HG02759 (cell line): ENCODE measurements at regions not wholly inside any gene's neighbourhood (a gene's known extent, or its start where the extent isn't known, plus 50 kb on each side); places are given as distances from the start of the nearest gene placed in this dataset.
"Not testable (repeated sequence)": the region's sequence is repeated elsewhere in the genome, so short reads cannot be mapped to it uniquely, and the experiment has no call there.

ENCODE experiments used
- ATAC-seq: cut with Tn5 transposase; IDR thresholded peaks from one replicate; pipeline ENCODE4 v1.9.1; 2021; ENCODE audit warnings: mild to moderate bottlenecking, moderate library complexity; ENCODE audit not compliant: unreplicated experiment

GRCh38 chr2:406876-407275 lies 119.0 kb upstream of the ALKAL2 start:
- no peak for ATAC-seq

- ATAC-seq: no peak
Observed at GRCh38 chr2:406231-406630, 118.3 kb upstream of the ALKAL2 start.

DNA sequence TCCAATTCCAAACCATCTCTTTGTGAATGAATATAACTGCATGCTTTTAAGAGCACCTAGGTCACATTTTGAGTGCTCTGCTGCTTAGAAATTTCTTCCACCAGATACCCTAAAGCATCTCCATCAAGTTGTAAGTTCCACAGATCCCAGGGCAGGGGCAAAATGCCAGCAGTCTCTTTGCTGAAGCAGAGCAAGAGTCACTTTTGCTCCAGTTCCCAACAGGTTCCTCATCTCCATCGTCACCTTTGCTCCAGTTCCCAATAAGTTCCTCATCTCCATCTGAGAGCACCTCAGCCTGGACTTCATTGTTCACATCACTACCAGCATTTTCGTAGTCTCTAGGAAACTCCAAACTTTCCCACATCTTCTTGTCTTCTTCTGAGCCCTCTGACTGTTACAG lies 116.7 kb upstream of the ALKAL2 start:
- ATAC-seq: no peak

DNA sequence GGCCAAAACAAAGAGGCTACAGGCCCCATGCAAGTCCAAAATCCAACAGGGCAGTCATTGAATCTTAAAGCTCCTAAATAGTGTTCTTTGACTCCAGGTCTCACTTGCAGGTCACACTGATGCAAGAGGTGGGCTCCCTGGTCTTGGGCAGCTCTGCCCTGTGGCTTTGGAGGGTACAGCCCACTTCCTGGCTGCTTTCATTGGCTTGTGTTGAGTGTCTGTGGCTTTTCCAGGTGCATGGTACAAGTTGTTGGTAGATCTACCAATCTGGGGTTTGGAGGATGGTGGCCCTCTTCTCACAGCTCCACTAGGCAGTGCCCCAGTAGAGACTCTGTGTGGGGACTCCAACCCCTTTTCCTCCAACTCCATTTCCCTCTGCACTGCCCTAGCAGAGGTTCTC lies 115.8 kb upstream of the ALKAL2 start:
- no peak for ATAC-seq

- ATAC-seq: no peak
Observed at GRCh38 chr2:402721-403120, 114.8 kb upstream of the ALKAL2 start.

DNA sequence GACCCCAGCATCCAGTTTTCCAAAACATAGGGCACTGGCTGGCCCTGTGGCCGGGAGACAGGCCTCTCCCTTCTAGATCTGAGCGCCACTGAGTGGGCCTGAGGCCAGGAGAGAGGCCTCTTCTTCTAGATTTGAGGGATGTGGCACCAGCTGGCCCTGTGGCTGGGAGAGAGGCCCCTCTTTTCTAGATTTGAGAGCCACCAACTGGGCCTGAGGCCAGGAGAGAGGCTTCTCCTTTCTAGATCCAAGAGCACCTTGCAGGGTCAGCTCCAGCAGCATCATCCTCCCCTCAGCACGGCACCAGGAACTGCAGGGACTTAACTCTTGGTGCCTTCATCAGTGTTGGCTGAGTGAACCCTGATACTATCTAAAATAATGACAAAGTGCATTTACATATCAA lies 114.3 kb upstream of the ALKAL2 start:
- ATAC-seq: no peak

DNA sequence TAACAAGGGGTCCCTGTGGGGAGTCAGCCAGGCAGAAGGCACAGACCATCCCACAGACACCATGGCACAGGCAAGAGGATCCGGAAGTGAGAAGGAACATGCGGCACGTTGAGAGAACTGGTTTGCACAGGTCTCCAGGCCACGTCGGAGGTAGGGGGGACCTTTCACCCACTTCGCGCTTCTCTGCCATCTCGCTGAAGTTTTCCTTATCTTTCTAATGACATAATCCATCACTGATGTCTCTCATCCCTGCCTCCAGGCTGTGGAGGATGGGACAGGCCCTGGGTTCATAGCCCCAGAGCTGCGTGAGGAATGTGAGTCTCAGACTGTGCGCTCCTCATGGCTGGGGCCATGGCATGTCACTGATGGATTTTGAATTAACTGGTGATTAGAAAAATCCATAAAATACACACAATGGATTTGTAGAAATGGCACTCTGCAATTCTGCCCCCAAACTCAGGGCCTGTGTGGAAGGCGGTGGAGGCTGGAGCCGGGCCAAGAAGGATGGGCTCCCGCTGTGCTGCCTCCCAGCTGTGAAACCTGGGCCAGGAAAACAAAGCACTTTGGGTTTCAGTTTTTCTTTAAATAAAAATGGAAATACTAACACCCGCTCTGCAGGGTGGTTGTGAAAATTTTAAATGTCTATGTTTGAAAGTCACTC lies 113.3 kb upstream of the ALKAL2 start:
- no peak for ATAC-seq

- ATAC-seq: no peak
Observed at GRCh38 chr2:397926-398325, 110.0 kb upstream of the ALKAL2 start.

DNA sequence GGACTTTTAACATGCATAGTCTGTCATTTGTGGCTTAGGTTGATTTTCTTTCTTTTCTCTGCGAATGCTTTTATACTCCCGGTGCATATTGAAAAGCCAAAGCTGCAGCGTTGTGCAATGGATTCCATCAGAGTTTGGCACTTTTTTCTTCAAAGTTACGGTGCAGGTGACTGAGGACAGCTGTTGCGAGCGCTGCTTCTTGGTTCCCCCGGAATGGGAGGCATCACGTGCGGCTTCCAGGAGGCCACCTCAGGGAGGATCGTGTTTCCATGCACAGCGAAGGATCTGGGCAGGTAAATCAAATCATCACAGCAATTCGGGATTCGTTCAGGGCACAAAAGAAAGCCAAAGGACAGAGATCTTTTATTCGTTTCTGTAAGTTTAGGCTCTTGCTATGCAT lies 109.6 kb upstream of the ALKAL2 start:
- ATAC-seq: no peak

DNA sequence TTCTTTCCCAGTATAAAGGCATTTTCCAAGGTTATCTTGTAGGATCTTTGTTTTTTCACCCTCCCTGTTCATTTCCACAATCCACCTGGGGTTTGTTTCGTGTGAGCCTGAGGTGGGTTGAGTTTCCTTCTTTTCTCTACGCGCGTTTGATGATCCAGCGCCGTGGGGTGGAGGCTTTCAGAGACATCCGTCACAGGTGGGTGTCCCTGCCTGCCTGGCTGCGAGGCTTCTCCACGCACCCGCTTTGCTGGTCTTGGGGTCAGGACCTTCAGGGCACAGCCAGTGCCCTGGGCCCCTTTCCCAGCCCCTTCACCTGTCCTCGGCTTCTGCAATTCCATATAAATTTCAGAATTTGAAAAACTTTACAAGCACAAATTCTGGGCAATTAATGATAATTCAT lies 109.0 kb upstream of the ALKAL2 start:
- ATAC-seq: no peak

DNA sequence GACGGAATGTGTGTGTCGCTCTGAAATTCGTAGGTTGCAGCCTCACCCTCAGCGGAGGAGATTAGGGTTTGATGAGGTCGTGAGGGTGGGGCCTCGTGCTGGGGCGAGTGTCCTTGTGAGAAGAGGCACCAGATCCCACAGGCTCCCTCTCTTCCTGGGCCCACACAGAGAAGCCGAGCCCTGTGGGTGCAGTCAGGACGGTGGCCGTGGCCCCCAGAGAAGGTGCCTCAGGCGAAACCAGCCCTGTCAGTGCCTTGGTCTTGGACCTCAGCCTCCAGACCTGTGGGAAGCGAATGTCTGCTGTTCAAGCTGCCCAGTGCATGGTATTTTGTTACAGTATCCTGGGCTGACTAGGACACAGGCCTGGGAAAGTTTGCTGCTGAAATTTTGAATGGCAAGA lies 108.0 kb upstream of the ALKAL2 start:
- no peak for ATAC-seq

- ATAC-seq: peak; percentile 90
Observed at GRCh38 chr2:393711-394696, 106.1 kb upstream of the ALKAL2 start.

DNA sequence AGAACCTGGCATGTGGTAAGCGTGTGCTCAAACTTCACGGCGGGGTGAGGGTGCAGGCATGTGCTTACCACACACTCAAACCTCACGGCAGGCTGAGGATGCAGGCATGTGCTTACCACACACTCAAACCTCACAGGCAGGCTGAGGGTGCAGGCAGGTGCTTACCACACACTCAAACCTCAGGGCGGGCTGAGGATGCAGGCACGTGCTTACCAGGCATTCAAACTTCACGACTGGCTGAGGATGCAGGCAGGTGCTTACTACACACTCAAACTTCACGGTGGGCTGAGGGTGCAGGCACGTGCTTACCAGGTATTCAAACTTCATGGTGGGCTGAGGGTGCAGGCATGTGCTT lies 105.0 kb upstream of the ALKAL2 start:
- ATAC-seq: no peak

DNA sequence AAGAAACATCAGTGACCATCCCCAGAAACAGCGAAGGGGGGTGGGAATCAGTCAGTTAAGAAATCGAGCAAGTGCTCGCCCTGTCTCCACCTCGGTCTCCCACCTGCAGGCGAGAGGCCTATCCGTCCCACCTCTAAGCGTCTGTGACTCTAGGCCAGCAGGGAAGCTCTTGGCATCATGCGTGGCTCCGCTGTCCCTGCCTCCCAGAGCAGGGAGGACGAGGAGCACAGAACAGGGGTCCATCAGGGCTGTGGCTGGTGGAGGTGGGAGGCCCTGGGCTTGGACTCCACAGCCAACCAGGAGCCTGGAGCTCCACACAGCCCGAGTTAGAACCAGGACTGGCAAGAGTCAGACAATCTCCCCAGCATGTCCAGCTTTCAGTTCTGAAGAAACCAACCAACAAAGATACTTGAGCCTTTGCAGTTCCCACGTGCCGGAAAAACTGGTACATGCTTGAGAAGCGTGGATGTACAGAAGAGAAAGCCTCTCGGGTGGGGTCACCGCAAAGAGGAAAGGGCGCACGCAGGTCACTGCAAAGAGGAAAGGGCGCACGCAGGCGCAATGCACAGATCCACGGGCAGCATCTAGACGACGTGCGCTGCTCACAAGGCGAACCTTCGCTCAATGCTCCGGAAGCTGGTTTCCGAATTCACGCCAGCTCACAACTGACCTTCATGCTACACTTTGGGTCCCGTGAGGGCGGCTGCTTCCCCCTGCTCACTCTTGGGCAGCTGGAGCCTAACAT lies 104.5 kb upstream of the ALKAL2 start:
- ATAC-seq: no peak

DNA sequence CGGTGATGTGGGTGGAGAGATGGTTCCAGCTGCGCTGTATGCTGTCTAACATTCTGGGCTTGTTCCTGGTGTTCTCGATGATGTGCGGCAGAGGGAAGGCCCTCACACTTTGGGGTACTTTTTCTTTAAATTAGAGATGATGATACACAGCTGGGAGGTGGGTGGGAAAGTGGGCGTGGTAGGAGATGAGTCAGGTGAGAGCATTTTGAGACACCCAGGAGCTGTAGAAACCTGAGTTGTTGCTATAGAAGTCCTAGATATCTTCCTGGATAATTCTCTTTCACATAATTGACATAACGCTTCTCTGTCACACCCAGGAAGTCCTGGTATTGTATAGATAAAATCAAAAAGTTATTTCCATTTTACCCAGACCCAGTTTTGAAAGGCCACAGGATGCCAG lies 103.8 kb upstream of the ALKAL2 start:
- ATAC-seq: no peak

GRCh38 chr2:390959-391358 lies 103.1 kb upstream of the ALKAL2 start:
- no peak for ATAC-seq

DNA sequence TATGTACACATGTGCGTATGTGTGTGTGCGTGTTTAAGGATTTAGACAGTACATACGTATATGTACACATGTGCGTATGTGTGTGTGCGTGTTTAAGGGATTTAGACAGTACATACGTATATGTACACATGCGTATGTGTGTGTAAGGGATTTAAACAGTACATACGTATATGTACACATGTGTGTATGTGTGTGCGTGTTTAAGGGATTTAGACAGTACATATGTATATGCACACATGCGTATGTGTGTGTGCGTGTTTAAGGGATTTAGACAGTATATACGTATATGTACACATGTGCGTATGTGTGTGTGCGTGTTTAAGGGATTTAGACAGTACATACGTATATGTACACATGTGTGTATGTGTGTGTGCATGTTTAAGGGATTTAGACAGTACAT lies 102.1 kb upstream of the ALKAL2 start:
- ATAC-seq: not testable (repeated sequence)

- not testable (repeated sequence) for ATAC-seq
Observed at GRCh38 chr2:388752-389151, 100.9 kb upstream of the ALKAL2 start.

- ATAC-seq: no peak
Observed at GRCh38 chr2:387980-388421, 100.1 kb upstream of the ALKAL2 start.

DNA sequence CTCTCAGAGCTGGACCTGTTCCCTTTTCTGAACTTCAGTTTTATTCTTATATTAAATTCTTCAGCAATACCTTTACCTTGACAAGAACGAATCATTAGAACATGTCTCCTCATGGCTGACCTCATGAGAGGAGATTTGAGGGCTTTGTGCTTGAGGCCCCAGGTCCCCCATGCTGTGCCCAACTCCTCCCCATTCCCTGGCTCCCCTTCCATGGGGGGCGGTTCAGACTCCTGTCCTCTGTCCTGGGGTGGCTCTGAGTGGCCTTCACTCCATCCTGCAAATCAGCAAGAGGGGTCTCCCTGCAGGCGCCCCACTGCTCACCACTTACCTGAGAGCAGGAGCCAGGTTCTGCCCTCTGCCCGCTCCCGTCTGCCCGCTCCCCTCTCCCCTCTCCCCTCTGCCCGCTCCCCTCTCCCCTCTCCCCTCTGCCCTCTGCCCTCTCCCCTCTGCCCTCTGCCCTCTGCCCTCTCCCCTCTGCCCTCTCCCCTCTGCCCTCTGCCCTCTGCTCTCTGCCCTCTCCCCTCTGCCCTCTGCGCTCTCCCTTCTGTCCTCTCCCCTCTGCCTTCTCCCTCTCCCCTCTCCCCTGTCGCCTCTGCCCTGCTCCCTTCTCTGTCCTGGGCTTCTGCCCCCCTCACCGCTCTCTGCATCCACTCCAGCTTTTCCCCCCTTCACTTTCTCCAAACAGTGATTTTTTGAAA lies 98.7 kb upstream of the ALKAL2 start:
- ATAC-seq: no peak

DNA sequence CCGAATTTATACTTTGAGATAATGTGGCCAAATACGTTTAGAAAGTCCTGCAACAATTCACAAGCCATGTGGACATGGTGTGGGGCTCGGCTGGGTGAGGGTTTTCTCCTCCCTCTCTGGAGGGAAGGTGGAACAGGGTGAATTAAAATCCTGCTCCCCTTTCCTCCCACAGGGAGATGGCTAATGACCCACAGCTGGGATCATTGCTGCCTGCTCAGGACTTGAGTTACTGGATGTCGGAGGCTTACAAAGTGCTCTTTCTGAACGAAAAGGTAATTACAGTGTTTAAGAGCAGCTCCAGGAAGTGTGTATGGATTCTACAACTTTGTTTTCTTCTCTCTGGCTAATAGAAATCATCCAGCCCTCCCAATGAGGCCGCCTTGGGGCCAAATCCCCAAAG lies 97.9 kb upstream of the ALKAL2 start:
- ATAC-seq: no peak
